Neural cell (in vitro differentiated cells): ENCODE measurements at regions not wholly inside any gene's neighbourhood (a gene's known extent, or its start where the extent isn't known, plus 50 kb on each side); places are given as distances from the start of the nearest gene placed in this dataset.

ENCODE experiments used
- CTCF ChIP-seq: fragments of 450-650 bp; IDR thresholded peaks from 2 replicates; pipeline ENCODE4 v1.5.1; 2014; ENCODE audit warnings: antibody characterized with exemption, mild to moderate bottlenecking, moderate library complexity; ENCODE audit not compliant: poor library complexity, severe bottlenecking
- EP300 ChIP-seq: fragments of 450-650 bp; conservative IDR thresholded peaks from 2 replicates; pipeline ENCODE4 v1.6.1; 2014; ENCODE audit warnings: antibody characterized with exemption, mild to moderate bottlenecking, moderate library complexity; ENCODE audit not compliant: poor library complexity, severe bottlenecking
- EZH2 ChIP-seq: fragments of 200-600, 300-800 bp; shearing (Covaris generic), sonication (generic); IDR thresholded peaks from 2 replicates; pipeline ENCODE4 v1.6.1; 2014; ENCODE audit warnings: antibody characterized with exemption, low read length, borderline replicate concordance, mild to moderate bottlenecking; ENCODE audit not compliant: insufficient read depth, poor library complexity, severe bottlenecking
- MXI1 ChIP-seq: fragments of 450-650 bp; conservative IDR thresholded peaks from 2 replicates; pipeline ENCODE4 v1.6.1; 2014; ENCODE audit warnings: antibody characterized with exemption, mild to moderate bottlenecking; ENCODE audit not compliant: poor library complexity, severe bottlenecking
- POLR2AphosphoS5 ChIP-seq: IDR thresholded peaks from 2 replicates; pipeline ENCODE4 v1.6.1; 2012
- RAD21 ChIP-seq: fragments of 450-650 bp; conservative IDR thresholded peaks from 2 replicates; pipeline ENCODE4 v1.6.1; 2014; ENCODE audit warnings: antibody characterized with exemption, mild to moderate bottlenecking, moderate library complexity
- REST ChIP-seq: IDR thresholded peaks from 2 replicates; pipeline ENCODE4 v1.6.1; 2012; ENCODE audit warnings: borderline replicate concordance
- SMC3 ChIP-seq: fragments of 450-650 bp; conservative IDR thresholded peaks from 2 replicates; pipeline ENCODE4 v1.6.1; 2014; ENCODE audit warnings: antibody characterized with exemption, mild to moderate bottlenecking, moderate library complexity; ENCODE audit not compliant: poor library complexity
- TAF1 ChIP-seq: IDR thresholded peaks from 2 replicates; pipeline ENCODE4 v1.6.1; 2012; ENCODE audit warnings: low read depth

GRCh38 chr22:49297286-49297870, 530.3 kb downstream of the BRD1 start:
- no peak for TF ChIP-seq CTCF
- TF ChIP-seq RAD21, result no peak
- TF ChIP-seq SMC3, result no peak
- TF ChIP-seq POLR2AphosphoS5, result no peak
- no peak for TF ChIP-seq EZH2
- no peak for TF ChIP-seq EP300
- TF ChIP-seq TAF1, result no peak
- TF ChIP-seq REST, result no peak
- no peak for TF ChIP-seq MXI1
